Retinal pigment epithelial cell (primary cell): ENCODE measurements at regions not wholly inside any gene's neighbourhood (a gene's known extent, or its start where the extent isn't known, plus 50 kb on each side); places are given as distances from the start of the nearest gene placed in this dataset.

Experiments used
- DNase-seq: peaks from one replicate; pipeline ENCODE4 v3.0.0-alpha.2; 2010; ENCODE audit warnings: low read depth
- H3K4me3 ChIP-seq: 2 replicates; pipeline ENCODE4 v1.5.1; 2011; ENCODE audit warnings: mild to moderate bottlenecking, low read length, control low read depth, moderate library complexity
- CTCF ChIP-seq: conservative IDR thresholded peaks from 2 replicates; pipeline ENCODE4 v1.5.1; 2011; ENCODE audit warnings: low read depth, low read length, control low read depth, inconsistent platforms

- DNase-seq: no peak
- H3K4me3 ChIP-seq: no peak overlapping the region
- TF ChIP-seq CTCF: no peak
These were observed 406.1 kb upstream of the SOX11 start for GRCh38 chr2:5285872-5286769.

DNA sequence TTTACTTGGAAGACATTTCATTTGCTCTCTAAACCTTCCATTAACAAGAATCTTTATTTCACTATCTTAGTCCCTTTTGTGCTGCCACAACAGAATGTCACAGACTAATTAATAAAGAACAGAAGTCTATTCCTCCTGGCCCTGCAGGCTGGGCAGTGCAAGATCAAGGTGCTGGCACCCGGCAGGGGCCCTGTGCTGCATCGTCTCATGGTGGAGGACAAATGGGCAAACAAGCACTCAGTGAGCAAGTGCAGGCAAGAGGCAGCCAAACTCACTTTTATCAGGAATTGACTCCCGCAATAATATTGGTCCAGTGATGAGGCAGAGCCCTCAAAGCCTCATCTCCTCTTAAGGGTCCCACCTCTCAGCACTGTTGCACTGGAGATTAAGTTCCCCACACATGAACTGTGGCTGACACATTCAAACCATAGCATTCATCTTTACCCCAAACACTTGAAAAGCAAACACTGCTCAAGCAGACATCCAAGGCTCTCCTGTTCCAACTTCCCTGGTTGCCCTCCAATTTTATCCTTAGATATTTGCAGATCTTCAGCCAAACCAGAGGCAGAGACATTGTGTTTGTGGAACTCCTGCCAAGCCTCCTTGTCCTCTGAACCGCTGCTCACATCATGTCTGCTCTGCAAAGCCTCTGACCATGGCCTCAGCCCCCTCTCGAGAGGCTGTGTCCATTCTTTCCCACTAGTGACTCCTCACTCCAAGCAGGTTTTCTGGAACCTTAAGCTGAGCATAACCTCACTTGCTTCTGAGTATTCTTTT, 404.4 kb upstream of the SOX11 start:
- no peak overlapping the region for H3K4me3 ChIP-seq
- DNase-seq: no peak
- TF ChIP-seq CTCF: no peak

GRCh38 chr2:5290900-5291546, 401.2 kb upstream of the SOX11 start:
- TF ChIP-seq CTCF: peak; percentile 24
- DNase-seq: no peak
- no peak overlapping the region for H3K4me3 ChIP-seq

DNA sequence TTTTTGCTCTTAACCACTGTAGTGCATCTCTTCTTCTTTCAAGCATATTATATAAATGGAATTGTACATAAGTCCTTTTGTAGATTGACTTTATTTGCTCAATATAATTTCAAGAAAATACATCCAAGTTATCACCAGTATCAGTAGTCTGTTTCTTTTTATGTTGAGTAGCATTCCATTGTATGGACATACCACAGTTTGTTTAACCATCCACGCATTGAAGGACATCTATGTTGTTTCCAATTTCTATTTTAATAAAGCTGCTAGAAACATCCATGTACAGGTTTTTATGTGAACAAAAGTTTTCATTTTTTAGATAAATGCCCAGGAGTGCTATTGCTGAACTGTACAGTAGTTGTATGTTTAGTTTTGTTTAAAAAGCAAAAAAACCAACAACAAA, 387.5 kb upstream of the SOX11 start:
- H3K4me3 ChIP-seq: no peak overlapping the region
- no peak for DNase-seq
- TF ChIP-seq CTCF: no peak

DNA sequence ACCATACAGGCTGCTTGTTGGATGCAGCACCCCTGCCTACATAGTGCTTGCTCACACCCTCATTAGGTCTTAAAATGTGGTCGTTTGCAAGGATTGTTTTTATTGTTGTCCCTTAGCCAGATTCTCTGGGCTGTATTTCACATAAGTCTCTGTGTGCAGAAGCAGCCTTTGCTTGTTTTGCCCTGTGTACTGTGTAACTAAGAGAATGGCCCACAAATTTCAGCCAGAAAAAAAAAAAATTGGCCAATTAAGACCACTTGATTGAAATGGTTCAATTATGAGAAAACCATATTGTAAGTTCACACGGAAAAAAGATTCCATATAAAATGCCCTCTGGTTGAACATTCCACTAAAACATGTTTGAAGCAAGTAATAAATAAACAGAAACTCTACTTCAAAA, 377.1 kb upstream of the SOX11 start:
- TF ChIP-seq CTCF: no peak
- DNase-seq: no peak
- no peak overlapping the region for H3K4me3 ChIP-seq

GRCh38 chr2:5315512-5315911, 376.7 kb upstream of the SOX11 start:
- no peak for TF ChIP-seq CTCF
- no peak for DNase-seq
- H3K4me3 ChIP-seq: no peak overlapping the region
